Esophagus muscularis mucosa (tissue), 4 donors: ENCODE measurements at regions not wholly inside any gene's neighbourhood (a gene's known extent, or its start where the extent isn't known, plus 50 kb on each side); places are given as distances from the start of the nearest gene placed in this dataset.

Experiments
- DNase-seq: peaks from one replicate; pipeline ENCODE4 v3.0.0-alpha.2; 2017; ENCODE audit errors: extremely low spot score
- H3K27ac ChIP-seq, 4 donors: fragments of 200-600 bp; sonication (generic); replicated peaks in 1 of 4; 1 replicate in 3 of 4; 2 replicates in 1 of 4; pipeline ENCODE4 v1.5.1; 2016 to 2019; ENCODE audit warnings: mild to moderate bottlenecking in 1 of 4
- H3K27me3 ChIP-seq, 4 donors: fragments of 200-600 bp; sonication (generic); one replicate each; pipeline versions ENCODE4 v1.5.1 to v1.6.0; 2016 to 2019
- H3K36me3 ChIP-seq, 4 donors: fragments of 200-600 bp; sonication (generic); one replicate each; pipeline ENCODE4 v1.5.1; 2016 to 2019
- H3K4me1 ChIP-seq, 4 donors: fragments of 200-600 bp; sonication (generic); one replicate each; pipeline ENCODE4 v1.5.1; 2016 to 2019
- H3K4me3 ChIP-seq, 4 donors: fragments of 200-600 bp; sonication (generic); 1 replicate in 2 of 4; 2 replicates in 2 of 4; pipeline ENCODE4 v1.5.1; 2016 to 2019; ENCODE audit warnings: mild to moderate bottlenecking in 4 of 4, moderate library complexity in 1 of 4
- H3K9me3 ChIP-seq, 4 donors: fragments of 200-600 bp; sonication (generic); 1 replicate in 3 of 4; 2 replicates in 1 of 4; pipeline ENCODE4 v1.5.1; 2016 to 2019
- EP300 ChIP-seq: sonication (generic); formaldehyde crosslinking; IDR thresholded peaks from one replicate; pipeline ENCODE4 v1.6.1; 2017; ENCODE audit warnings: antibody characterized with exemption
- POLR2A ChIP-seq: fragments of 450-650 bp; IDR thresholded peaks from one replicate; pipeline ENCODE4 v1.6.1; 2017; ENCODE audit warnings: antibody characterized with exemption, moderate library complexity, mild to moderate bottlenecking, low read depth
- POLR2AphosphoS5 ChIP-seq, 2 donors: sonication (generic); formaldehyde crosslinking; IDR thresholded peaks; one replicate each; pipeline ENCODE4 v1.6.1; 2017; ENCODE audit warnings: antibody characterized with exemption in 2 of 2
- WGBS: methylation state at CpG from one replicate; pipeline ENCODE4 v1.1.5; 2018; 5-methylcytosine and 5-hydroxymethylcytosine counted together
- intact Hi-C: fragments of 100-400 bp; cut with DNase I; formaldehyde crosslinking; loops from one replicate; pipeline ENCODE4 v1.15.1; 2023
- TF ChIP-seq, protein P1 (sequence below), 3 experiments: fragments of 200-600 bp in 2 of 3; fragments of 450-650 bp in 1 of 3; sonication (generic) in 2 of 3; IDR thresholded peaks; one replicate each; pipeline ENCODE4 v1.5.1; 2017 to 2019; ENCODE audit warnings: antibody characterized with exemption in 3 of 3, mild to moderate bottlenecking in 2 of 3, moderate library complexity in 1 of 3

DNA sequence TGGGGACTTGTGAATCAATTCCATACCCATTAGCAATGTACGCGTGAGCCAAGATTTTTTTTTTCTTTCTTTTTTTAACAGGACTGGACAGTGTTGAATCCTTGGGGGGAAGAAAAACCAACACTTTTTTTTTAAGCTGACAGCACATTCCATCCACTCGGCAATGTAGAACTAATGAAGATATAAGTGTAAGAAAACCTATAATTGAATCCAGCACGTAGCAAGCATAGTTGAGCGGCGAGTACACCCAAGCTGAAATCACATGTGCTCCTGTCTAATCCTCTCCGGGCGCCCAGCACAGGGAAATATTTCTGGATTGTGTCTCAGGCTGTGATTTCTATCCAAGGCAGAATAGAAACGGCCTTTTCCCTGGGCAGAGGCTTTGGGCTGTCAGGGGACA, 118.2 kb downstream of the BOD1 start:
- no peaks in the 10 kb centered on the region for H3K36me3 ChIP-seq
- peak overlapping the region; percentile 87 to 92 (median 92) for H3K27ac ChIP-seq
- TF ChIP-seq, protein P1, sequence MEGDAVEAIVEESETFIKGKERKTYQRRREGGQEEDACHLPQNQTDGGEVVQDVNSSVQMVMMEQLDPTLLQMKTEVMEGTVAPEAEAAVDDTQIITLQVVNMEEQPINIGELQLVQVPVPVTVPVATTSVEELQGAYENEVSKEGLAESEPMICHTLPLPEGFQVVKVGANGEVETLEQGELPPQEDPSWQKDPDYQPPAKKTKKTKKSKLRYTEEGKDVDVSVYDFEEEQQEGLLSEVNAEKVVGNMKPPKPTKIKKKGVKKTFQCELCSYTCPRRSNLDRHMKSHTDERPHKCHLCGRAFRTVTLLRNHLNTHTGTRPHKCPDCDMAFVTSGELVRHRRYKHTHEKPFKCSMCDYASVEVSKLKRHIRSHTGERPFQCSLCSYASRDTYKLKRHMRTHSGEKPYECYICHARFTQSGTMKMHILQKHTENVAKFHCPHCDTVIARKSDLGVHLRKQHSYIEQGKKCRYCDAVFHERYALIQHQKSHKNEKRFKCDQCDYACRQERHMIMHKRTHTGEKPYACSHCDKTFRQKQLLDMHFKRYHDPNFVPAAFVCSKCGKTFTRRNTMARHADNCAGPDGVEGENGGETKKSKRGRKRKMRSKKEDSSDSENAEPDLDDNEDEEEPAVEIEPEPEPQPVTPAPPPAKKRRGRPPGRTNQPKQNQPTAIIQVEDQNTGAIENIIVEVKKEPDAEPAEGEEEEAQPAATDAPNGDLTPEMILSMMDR (IDR thresholded peaks at IDR 0.05): no peak
- peak; percentile 75 to 83 for TF ChIP-seq POLR2AphosphoS5 (IDR thresholded peaks at IDR 0.05)
- no peaks in the 10 kb centered on the region for H3K9me3 ChIP-seq
- DNase-seq: peak; percentile 93
- H3K27me3 ChIP-seq: no peaks in the 10 kb centered on the region
- H3K4me1 ChIP-seq: peaks cover 47 to 93% (median 79%) of the 10 kb centered on the region in 4 donors
- no peak overlapping the region for H3K4me3 ChIP-seq
- intact Hi-C loops: loop anchor here (5.0 kb wide), 1 partner anchor 176 kb away; no protein-coding TSS in a partner anchor
- 40% methylated on average over 9 of the region's 9 CpGs for WGBS

DNA sequence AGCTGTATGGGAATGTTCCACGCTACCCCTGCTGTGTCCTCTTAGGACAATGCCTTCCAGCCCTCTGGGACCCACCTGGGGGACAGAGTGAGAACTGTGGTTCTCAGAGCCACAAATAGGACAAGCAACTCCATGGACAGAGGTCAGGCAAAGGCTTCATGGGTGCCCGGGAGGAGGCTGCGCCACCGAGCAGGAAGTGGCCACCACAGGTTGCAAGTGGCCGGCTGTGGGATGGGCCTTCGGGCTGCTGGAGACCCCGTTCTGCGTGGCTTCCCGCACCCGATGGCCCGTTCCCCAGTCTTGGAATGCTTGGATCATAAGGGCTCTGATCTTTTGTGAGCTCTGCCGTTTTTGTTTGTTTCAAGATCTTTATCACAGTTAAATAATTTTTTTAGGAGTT, 118.8 kb downstream of the BOD1 start:
- Histone ChIP-seq H3K4me3 (no peak overlapping the region), H3K4me1 (peaks cover 47 to 94% (median 79%) of the 10 kb centered on the region in 4 donors), H3K27me3 (no peaks in the 10 kb centered on the region), H3K36me3 (no peaks in the 10 kb centered on the region), H3K9me3 (no peaks in the 10 kb centered on the region), H3K27ac (peak overlapping the region; percentile 87 to 92 (median 92))
- intact Hi-C loops: loop anchor here (5.0 kb wide), 1 partner anchor 175 kb away; no protein-coding TSS in a partner anchor
- TF ChIP-seq, protein P1 (IDR thresholded peaks at IDR 0.05): no peak
- TF ChIP-seq EP300: no peak
- TF ChIP-seq POLR2AphosphoS5 (IDR thresholded peaks at IDR 0.05): no peak
- TF ChIP-seq POLR2A: no peak
- WGBS: 79% methylated on average over 12 of the region's 12 CpGs
- DNase-seq: peak; percentile 83

DNA sequence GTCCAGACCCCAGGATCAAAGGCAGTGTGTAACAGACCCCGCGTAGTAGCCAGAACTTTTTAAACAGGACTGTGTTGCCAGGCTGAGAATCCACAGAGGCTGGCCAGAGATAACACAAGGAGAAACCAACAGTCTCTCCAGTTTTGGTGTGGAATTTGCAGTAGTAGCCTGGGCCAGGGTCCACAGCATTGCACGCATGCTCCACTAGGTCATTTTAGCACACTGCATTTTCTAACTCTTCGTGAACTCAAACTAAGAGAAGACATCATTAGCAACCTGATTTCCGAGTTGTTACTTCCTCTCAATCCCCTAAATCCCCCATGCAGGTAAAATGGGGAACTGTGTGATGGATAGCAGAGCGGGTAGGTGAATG, 119.6 kb downstream of the BOD1 start:
- H3K4me3 ChIP-seq: no peak overlapping the region
- H3K27me3 ChIP-seq: no peaks in the 10 kb centered on the region
- no peaks in the 10 kb centered on the region for H3K9me3 ChIP-seq
- WGBS: 87% methylated on average over 6 of the region's 6 CpGs
- peak; percentile 80 for DNase-seq
- H3K4me1 ChIP-seq: peaks cover 47 to 87% (median 75%) of the 10 kb centered on the region in 4 donors
- TF ChIP-seq, protein P1 (IDR thresholded peaks at IDR 0.05): no peak
- TF ChIP-seq EP300: no peak
- TF ChIP-seq POLR2AphosphoS5 (IDR thresholded peaks at IDR 0.05): no peak
- TF ChIP-seq POLR2A: no peak
- intact Hi-C loops: loop anchor here (5.0 kb wide), 1 partner anchor 175 kb away; no protein-coding TSS in a partner anchor
- no peaks in the 10 kb centered on the region for H3K36me3 ChIP-seq
- H3K27ac ChIP-seq: peak overlapping the region; percentile 87 to 92 (median 92)

DNA sequence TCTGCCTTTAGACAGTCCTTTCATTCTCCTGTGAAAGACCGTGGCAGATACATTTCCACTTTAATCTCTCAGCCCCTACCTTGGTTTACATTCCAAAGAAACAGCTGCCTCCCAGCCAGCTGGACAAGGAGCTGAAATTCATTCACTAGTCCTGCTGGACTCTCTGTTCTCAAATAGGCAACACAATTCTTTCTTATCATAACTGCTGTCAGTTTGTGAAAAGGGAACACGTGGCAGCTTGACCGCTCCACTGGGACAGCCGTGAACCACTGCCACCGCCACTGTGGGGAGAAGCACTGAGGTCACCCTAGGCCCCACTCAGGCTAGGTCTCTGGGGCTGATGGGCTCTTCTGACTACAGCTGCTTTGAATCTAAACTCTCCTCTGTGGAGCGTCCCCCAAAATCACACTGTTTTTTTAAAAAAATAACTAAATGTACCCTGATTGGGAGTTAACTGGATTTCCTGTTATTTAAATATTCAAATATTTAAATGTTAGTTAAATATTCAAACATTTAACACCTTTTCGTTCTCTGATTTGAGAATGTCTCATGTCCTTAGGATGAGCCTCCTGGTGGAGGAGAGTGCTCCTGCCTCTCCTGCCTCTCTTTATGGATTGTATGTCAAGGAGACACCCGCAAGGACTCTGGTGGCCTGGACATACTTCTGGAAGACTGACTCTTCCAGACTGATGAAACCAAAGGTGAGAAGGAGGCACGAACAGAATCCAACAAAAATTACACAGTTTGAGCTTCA, 120.1 kb downstream of the BOD1 start:
- H3K9me3 ChIP-seq: no peaks in the 10 kb centered on the region
- H3K27ac ChIP-seq: peak overlapping the region; percentile 87 to 92 (median 92)
- 61% methylated on average over 8 of the region's 9 CpGs for WGBS
- intact Hi-C loops: loop anchor here (5.0 kb wide), 1 partner anchor 174 kb away; no protein-coding TSS in a partner anchor
- peak; percentile 92 for DNase-seq
- no peak overlapping the region for H3K4me3 ChIP-seq
- peaks cover 47 to 81% (median 69%) of the 10 kb centered on the region in 4 donors for H3K4me1 ChIP-seq
- no peak for TF ChIP-seq POLR2A
- TF ChIP-seq, protein P1 (IDR thresholded peaks at IDR 0.05): peak; percentile 14 to 45 (median 21)
- no peak for TF ChIP-seq EP300
- TF ChIP-seq POLR2AphosphoS5 (IDR thresholded peaks at IDR 0.05): peak; percentile 47 to 52
- no peaks in the 10 kb centered on the region for H3K36me3 ChIP-seq
- H3K27me3 ChIP-seq: no peaks in the 10 kb centered on the region
